ENCODE measurements at regions not wholly inside any gene's neighbourhood (a gene's known extent, or its start where the extent isn't known, plus 50 kb on each side); places are given as distances from the start of the nearest gene placed in this dataset.

GRCh38 chr13:97746649-97747048 is 206.8 kb upstream of the IPO5 start:
- no peak for DNase-seq (ENCODE audit: low read depth)
- TF ChIP-seq CTCF (IDR thresholded peaks at IDR 0.05; ENCODE audit: insufficient read depth, low read depth, low read length, missing control alignments), result no peak
- H3K4me3 ChIP-seq (ENCODE audit: low read depth, low read length), result no peak overlapping the region

GRCh38 chr13:97749174-97749573 is 204.3 kb upstream of the IPO5 start:
- peak; percentile 19 for DNase-seq (ENCODE audit: low read depth)
- no peak overlapping the region for H3K4me3 ChIP-seq (ENCODE audit: low read depth, low read length)
- peak; percentile 3 for TF ChIP-seq CTCF (IDR thresholded peaks at IDR 0.05; ENCODE audit: insufficient read depth, low read depth, low read length, missing control alignments)

DNA sequence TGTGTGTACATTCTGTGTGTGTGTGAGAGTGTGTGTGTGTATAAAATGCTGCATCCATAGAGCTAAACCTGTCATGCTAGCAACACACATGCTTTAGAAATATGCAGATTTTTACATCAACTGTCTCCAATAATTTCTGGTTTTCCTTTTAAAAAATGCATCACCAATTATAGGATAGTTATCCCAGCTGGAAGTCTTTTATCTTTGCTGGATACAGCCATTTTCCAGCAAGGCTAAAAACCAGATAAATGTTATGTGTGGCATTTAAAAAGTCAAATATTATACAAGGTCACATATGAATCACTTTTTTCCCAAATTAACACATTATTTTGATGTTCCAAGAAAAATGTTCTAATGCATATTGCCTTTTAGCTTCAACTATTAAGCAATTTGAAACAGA is 202.0 kb upstream of the IPO5 start:
- no peak overlapping the region for H3K4me3 ChIP-seq (ENCODE audit: low read depth, low read length)
- no peak for TF ChIP-seq CTCF (IDR thresholded peaks at IDR 0.05; ENCODE audit: insufficient read depth, low read depth, low read length, missing control alignments)
- DNase-seq (ENCODE audit: low read depth), result no peak

- no peak for TF ChIP-seq CTCF (IDR thresholded peaks at IDR 0.05; ENCODE audit: insufficient read depth, low read depth, low read length, missing control alignments)
- no peak for DNase-seq (ENCODE audit: low read depth)
- H3K4me3 ChIP-seq (ENCODE audit: low read depth, low read length), result no peak overlapping the region
Measured at GRCh38 chr13:97752961-97753668, 200.4 kb upstream of the IPO5 start.

DNA sequence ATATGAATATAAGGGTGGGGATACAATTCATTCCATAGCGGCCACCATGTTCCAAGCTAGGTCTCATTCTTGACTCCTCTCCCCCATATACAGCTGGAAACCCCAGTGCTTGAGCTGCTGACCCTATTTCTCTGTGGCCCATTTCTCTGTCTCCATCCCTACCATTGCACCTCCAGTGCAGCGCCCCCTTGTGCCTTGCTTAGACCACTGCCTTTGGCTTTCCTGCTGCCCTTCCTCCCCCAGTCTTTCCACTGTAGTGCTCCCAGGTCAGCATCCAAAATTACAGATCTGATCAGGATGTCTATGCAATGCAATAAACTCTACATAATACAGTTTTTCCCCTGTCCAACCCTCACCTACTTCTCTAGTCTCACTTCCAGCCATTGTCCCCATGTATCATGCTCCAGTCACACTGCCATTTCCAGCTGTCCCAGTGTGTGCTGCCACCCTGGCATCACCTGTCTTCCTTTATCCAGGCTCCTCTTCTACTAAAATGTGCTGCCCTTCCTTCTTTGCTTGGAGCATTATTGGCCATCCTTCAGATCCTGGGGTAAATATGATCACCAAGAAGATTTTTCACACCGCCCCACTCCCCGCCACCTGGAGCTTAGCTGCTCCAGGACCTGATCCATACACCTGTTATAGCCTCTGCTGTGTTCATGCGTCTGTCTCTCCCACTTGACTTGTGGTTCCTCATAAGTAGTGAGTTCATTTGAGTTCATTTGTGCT is 199.4 kb upstream of the IPO5 start:
- peak; percentile 24 for TF ChIP-seq CTCF (IDR thresholded peaks at IDR 0.05; ENCODE audit: insufficient read depth, low read depth, low read length, missing control alignments)
- H3K4me3 ChIP-seq (ENCODE audit: low read depth, low read length), result no peak overlapping the region
- no peak for DNase-seq (ENCODE audit: low read depth)

DNA sequence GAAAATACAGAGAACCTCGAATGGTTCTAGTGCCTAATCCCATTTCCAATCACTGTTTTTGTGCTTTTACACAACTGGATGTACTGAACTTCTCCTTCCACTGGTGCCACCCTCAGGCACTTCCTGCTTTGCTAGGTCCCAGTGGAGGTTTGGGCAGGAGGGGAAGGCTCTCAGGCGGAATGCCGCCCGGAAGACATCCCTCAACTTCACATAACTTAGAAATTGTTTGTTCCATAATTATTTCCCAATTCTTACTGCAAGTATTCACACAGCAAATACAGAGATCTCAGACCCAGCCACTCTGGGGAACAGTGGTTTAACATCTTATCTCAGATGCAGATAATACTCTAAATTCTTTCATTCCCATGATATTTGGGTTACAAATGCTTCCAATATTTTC is 195.7 kb upstream of the IPO5 start:
- TF ChIP-seq CTCF (IDR thresholded peaks at IDR 0.05; ENCODE audit: insufficient read depth, low read depth, low read length, missing control alignments), result no peak
- H3K4me3 ChIP-seq (ENCODE audit: low read depth, low read length), result no peak overlapping the region
- no peak for DNase-seq (ENCODE audit: low read depth)
